ENCODE measurements at regions not wholly inside any gene's neighbourhood (a gene's known extent, or its start where the extent isn't known, plus 50 kb on each side); places are given as distances from the start of the nearest gene placed in this dataset.

DNA sequence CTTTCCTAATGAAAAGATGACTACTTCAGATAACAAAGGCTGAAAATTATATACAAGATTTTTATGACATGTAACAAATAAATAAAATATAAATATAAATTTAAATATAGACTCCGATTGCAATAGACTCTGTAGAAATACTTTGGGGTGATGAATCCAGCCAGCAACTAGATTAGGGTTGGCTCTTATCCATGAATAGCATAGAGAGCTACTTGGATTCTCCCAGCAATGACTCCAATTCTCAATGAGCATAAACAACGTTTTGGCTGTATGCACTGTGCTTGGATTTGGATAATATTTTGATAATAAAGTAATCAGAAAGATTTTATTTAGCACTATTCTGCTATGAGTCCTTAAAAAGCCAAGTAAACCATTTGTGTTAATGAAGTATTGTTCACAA is 58.0 kb upstream of the LRFN5 start:
- TF ChIP-seq RAD21 (conservative IDR thresholded peaks at IDR 0.05) (no peak), POLR2AphosphoS5 (IDR thresholded peaks at IDR 0.05) (no peak), EZH2 (IDR thresholded peaks at IDR 0.05; ENCODE audit: borderline replicate concordance, insufficient read depth, low read length, poor library complexity, severe bottlenecking) (no peak), TAF1 (IDR thresholded peaks at IDR 0.05; ENCODE audit: low read depth) (no peak), EP300 (conservative IDR thresholded peaks at IDR 0.05; ENCODE audit: poor library complexity, severe bottlenecking) (no peak), MXI1 (conservative IDR thresholded peaks at IDR 0.05; ENCODE audit: poor library complexity, severe bottlenecking) (no peak), SMC3 (conservative IDR thresholded peaks at IDR 0.05; ENCODE audit: poor library complexity) (no peak)
- TF ChIP-seq, protein P1, sequence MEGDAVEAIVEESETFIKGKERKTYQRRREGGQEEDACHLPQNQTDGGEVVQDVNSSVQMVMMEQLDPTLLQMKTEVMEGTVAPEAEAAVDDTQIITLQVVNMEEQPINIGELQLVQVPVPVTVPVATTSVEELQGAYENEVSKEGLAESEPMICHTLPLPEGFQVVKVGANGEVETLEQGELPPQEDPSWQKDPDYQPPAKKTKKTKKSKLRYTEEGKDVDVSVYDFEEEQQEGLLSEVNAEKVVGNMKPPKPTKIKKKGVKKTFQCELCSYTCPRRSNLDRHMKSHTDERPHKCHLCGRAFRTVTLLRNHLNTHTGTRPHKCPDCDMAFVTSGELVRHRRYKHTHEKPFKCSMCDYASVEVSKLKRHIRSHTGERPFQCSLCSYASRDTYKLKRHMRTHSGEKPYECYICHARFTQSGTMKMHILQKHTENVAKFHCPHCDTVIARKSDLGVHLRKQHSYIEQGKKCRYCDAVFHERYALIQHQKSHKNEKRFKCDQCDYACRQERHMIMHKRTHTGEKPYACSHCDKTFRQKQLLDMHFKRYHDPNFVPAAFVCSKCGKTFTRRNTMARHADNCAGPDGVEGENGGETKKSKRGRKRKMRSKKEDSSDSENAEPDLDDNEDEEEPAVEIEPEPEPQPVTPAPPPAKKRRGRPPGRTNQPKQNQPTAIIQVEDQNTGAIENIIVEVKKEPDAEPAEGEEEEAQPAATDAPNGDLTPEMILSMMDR (IDR thresholded peaks at IDR 0.05; ENCODE audit: poor library complexity, severe bottlenecking), result no peak
- TF ChIP-seq, protein P2, sequence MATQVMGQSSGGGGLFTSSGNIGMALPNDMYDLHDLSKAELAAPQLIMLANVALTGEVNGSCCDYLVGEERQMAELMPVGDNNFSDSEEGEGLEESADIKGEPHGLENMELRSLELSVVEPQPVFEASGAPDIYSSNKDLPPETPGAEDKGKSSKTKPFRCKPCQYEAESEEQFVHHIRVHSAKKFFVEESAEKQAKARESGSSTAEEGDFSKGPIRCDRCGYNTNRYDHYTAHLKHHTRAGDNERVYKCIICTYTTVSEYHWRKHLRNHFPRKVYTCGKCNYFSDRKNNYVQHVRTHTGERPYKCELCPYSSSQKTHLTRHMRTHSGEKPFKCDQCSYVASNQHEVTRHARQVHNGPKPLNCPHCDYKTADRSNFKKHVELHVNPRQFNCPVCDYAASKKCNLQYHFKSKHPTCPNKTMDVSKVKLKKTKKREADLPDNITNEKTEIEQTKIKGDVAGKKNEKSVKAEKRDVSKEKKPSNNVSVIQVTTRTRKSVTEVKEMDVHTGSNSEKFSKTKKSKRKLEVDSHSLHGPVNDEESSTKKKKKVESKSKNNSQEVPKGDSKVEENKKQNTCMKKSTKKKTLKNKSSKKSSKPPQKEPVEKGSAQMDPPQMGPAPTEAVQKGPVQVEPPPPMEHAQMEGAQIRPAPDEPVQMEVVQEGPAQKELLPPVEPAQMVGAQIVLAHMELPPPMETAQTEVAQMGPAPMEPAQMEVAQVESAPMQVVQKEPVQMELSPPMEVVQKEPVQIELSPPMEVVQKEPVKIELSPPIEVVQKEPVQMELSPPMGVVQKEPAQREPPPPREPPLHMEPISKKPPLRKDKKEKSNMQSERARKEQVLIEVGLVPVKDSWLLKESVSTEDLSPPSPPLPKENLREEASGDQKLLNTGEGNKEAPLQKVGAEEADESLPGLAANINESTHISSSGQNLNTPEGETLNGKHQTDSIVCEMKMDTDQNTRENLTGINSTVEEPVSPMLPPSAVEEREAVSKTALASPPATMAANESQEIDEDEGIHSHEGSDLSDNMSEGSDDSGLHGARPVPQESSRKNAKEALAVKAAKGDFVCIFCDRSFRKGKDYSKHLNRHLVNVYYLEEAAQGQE (IDR thresholded peaks at IDR 0.05; ENCODE audit: borderline replicate concordance), result no peak

All from neural cell (in vitro differentiated cells).